ENCODE measurements at regions not wholly inside any gene's neighbourhood (a gene's known extent, or its start where the extent isn't known, plus 50 kb on each side); places are given as distances from the start of the nearest gene placed in this dataset.
"Not testable (repeated sequence)": the region's sequence is repeated elsewhere in the genome, so short reads cannot be mapped to it uniquely, and the experiment has no call there.

DNA sequence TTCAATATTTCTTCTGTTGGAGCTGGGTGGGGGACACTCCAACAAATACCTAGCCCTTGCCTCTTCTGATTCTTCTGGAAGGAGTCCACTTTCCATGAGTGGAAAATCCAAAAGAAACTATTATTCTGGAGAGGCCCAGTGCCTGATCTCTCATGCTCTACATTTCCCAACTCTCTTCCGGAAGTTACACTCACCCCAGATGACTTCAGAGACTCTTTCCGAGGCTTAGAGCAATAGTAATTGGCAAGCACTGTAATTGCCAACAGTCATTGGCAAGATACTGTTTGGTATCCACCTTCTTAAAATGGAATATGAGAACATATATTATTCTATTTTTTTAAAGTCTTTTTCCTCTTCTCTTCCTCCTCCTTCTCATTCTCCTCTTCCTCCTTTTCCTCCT, 60.5 kb upstream of the CYRIA start:
- DNase-seq (ENCODE audit: low spot score): no peak

DNA sequence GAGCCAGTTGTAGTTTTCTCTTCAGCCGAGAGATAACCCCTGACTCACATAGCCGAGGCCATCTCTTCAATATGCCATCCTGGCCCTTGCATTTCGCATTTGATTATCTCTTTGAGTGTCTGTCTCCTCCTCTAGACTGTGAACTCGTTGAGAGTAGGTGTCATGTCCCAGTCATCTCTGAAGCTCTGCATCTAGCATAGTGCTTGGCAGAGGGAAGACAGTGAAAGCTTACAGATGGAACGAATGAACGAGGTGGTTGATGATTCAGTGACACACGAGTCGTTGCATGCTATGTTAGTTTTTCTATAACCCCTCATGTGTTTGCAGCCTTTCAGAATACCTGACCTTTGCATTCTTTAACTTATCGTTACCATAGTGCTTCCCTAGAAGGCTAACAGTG, 59.9 kb upstream of the CYRIA start:
- no peak for DNase-seq (ENCODE audit: low spot score)

DNA sequence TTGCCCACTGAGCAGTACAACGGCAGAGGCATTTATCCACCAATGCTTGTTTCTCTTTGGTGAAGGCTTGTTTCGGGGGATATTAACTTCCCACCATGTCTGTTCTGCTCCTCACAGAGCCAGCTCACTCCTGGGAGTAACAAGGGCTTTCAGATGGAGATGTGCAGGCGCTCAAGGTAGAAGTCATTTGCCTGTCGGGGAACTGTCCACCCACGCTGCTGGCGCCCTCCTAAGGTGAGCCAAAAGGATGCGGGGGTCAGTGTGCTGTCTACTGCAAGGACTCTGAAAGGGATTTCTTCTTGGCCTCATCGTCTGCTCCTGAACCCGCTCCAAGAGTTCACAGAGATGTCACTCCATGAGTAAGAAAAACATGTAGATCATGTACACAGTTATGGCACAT, 57.0 kb upstream of the CYRIA start:
- no peak for DNase-seq (ENCODE audit: low spot score)

DNA sequence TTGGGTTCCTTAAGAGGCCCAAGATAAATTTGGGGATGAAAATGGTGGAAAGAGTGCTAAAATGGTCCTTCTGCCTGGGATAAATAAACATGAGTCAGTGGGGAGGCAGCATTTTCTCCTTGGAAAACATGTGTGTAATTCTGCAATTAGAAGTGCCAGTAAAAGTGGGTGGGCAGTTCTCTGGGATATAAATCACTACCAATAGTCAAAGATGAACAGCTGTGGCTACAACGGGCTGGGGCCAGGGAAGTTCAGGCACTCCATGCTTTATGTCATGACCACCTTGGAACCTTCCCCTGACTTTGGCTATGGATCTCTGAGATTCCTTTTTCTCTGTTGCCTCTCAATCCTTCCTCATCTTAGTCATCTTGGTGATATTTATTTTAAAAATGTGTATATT, 56.5 kb upstream of the CYRIA start:
- no peak for DNase-seq (ENCODE audit: low spot score)

DNA sequence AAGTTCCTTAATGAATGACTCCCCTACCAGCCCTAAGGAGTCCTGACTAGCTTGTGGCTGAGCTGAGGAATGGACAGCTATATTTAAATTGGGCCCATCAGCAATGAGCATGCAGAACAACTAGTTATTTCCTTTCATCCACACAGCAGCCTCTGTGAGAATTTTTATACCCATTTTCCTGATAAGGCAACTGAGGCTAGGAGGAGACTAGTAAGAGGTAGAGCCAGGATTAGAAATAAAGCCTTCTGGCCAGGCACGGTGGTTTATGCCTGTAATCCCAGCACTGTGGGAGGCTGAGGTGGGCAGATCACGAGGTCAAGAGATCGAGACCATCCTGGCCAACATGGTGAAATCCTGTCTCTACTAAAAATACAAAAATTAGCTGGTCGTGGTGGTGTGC, 55.9 kb upstream of the CYRIA start:
- DNase-seq (ENCODE audit: low spot score): not testable (repeated sequence)

DNA sequence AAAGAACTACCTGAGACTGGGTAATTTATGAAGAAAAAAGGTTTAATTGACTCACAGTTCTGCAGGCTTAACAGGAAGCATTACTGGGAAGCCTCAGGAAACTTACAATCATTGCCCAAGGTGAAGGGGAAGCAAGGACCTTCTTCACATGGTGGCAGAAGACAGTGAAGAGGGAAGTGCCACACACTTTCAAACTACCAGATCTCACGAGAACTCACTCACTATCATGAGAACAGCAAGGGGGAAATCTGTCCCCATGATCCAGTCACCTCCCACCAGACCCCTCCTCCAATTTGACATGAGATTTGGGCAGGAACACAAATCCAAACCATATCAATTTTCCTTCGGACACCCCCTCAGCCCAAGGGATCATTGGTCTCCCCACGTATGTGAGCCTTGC, 55.1 kb upstream of the CYRIA start:
- not testable (repeated sequence) for DNase-seq (ENCODE audit: low spot score)

DNA sequence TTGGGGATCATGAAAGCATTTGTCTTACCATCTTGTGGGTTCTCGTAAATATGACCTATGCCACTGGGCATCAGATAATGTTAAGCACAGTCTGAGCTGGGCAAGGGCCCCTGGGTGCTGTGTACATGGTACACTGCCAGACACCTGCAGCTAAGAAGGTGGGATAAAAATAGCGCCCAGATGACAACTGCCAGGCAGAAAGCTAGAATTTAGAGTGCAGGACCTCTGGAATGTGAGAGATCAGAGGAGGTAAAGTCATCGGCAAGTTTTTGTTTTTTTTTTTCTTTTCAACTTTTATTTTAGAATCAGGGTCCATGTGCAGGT, 53.8 kb upstream of the CYRIA start:
- no peak for DNase-seq (ENCODE audit: low spot score)

DNA sequence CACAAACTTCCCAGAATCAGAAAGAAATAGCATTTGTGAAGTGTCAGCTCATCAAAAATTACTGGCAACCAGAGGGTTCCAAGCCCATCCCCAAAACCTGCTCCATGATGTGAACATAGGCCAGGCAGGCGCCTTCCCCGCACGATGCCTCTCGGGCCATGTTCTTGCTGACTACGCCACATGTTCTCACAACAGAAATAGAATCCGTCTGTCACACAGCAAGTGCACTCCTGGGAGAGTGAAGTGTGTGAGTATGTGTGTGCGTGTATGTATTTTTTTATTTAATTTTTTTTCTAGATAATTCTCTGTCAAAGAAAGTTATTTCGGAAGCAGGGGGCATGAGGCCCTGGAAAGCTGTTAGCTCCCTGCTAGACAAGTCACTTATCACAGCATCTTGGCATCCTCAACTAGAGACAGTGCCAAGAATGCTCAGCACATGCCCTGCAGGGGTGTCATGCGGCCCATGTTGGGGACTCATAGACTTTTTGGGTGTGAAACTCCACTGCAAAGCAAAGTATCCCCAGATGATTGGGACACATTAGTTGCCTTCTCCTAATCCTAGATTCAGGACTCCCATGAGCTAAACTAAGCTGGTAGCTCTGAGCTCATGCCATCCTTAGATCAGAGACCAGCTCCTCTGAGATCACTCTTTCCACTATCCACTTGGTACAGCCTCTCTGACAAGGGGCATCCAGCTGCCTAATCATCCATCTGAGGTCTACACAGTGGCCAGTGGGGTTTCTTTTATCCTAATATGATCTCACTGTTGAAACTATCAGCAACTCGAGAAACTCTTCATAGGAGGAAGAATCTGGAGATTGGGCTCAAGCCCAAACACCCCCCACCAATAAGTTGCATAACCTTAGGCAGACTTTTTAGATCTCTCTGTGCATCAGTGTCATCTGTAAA, 53.2 kb upstream of the CYRIA start:
- DNase-seq (ENCODE audit: low spot score): no peak

DNA sequence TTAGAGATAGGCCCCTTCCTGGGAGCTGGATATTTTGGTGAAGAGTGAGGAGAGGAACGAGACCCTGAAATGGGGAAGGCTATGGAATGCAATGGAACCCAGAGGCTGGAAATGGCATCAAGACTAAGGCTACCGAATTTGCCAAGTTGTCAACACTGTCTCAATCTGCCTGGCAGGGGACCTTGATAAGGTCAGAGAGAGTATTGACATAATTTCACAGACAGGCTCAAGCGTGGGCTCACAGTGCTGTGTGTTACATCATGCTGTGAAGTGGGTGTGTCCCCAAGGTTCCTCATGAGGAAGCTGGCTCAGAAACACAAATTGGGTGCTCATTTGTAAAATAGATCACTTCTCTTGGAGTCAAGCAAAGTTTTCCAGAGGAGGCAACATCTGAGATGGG, 51.8 kb upstream of the CYRIA start:
- DNase-seq (ENCODE audit: low spot score): no peak

DNA sequence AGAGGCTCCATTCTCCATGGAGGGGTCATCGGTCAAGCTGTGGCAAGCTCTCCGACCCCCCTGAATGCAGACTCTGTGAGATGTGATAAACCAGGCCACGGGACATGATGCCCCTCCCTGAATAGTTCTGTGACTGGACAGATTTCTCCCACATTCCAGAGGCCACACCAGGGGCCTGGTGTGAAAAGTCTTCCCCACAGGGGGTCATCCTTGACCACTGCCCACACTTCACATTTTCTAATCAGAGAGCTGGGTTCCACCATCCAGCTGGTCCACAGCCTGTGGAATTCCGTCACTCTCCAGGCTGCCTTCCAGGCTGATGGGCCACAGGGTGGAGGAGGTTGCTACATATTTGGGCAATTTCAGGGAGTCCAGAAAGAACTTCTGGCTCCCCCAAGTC, 51.3 kb upstream of the CYRIA start:
- no peak for DNase-seq (ENCODE audit: low spot score)

DNA sequence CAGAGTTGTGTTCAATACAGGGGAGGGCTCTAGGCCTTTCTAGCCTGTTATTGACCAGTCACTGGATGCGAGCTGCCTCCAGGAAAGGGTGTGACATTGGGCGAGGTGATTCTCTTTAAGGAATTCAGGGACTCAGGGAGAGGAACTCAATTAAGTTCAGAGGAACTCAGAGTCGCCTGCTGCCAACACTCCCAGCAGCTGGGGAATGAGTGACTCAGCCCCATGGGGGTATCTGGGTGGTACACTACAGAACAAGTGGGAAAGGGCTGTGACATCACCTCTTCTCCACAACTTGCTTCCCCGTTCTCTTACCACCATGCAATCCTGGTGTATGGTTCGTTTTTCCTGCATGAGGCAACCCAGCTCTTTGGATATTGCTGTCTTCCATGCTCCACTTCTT, 50.4 kb upstream of the CYRIA start:
- DNase-seq (ENCODE audit: low spot score): no peak

Data from GM03348 (cell line).